Endothelial cell of umbilical vein (primary cell): ENCODE measurements at regions not wholly inside any gene's neighbourhood (a gene's known extent, or its start where the extent isn't known, plus 50 kb on each side); places are given as distances from the start of the nearest gene placed in this dataset.

ENCODE experiments used
- BruUV-seq: library from RNA; stranded (reverse); fragments of 400-500 nt; replicated peaks from 2 replicates; lab custom pipeline; 2021; lab: Mats Ljungman, UMichigan
- CTCF ChIA-PET: fragments of 300-600, 350-600 bp; sonication (Branson Sonifier 250); formaldehyde crosslinking; loops from one replicate; lab custom pipeline; 2021; ENCODE audit warnings: antibody characterized with exemption, inconsistent platforms; lab: Charles Lee
- POLR2A ChIA-PET: fragments of 300-600, 350-600 bp; sonication (Branson Sonifier 250); formaldehyde crosslinking; loops from one replicate; lab custom pipeline; 2021; ENCODE audit warnings: antibody characterized with exemption, inconsistent platforms; lab: Charles Lee
- DNase-seq: peaks from one replicate; pipeline ENCODE4 v3.0.0-alpha.2; 2011; ENCODE audit warnings: low read depth, low spot score
- FAIRE-seq: peaks from 2 replicates; lab custom pipeline; 2011; peaks lifted over from hg19 to GRCh38; lab: Jason Lieb, UNC
- H2AFZ ChIP-seq: 2 replicates; pipeline ENCODE4 v1.6.0; 2012; ENCODE audit warnings: low read depth, low read length, control low read depth, inconsistent platforms
- H3K27ac ChIP-seq: 2 replicates; pipeline ENCODE4 v1.5.1; 2011; ENCODE audit warnings: low read depth, mild to moderate bottlenecking, control low read depth, low read length, moderate library complexity; ENCODE audit not compliant: insufficient read depth
- H3K27me3 ChIP-seq, 2 experiments: 2 replicates each; pipeline versions ENCODE4 v1.6.0 to v1.6.1; 2011; ENCODE audit warnings: low read length in 2 of 2, mixed read lengths in 1 of 2; ENCODE audit not compliant: control insufficient read depth in 2 of 2, insufficient read depth in 2 of 2
- H3K36me3 ChIP-seq, 2 experiments: 2 replicates in 1 of 2; 3 replicates in 1 of 2; pipeline ENCODE4 v1.5.1; 2011; ENCODE audit warnings: low read length in 2 of 2, mild to moderate bottlenecking in 1 of 2, moderate library complexity in 1 of 2; ENCODE audit not compliant: control insufficient read depth in 2 of 2, insufficient read depth in 2 of 2; ENCODE audit errors: extremely low read depth in 1 of 2
- H3K4me1 ChIP-seq: 3 replicates; pipeline ENCODE4 v1.5.1; 2011; ENCODE audit warnings: mild to moderate bottlenecking, low read length; ENCODE audit not compliant: control insufficient read depth, insufficient read depth; ENCODE audit errors: extremely low read depth
- H3K4me2 ChIP-seq: 2 replicates; pipeline ENCODE4 v1.6.1; 2011; ENCODE audit warnings: low read length, control low read depth, mixed read lengths; ENCODE audit not compliant: insufficient read depth
- H3K4me3 ChIP-seq, 3 experiments: fragments of 200-600 bp in 1 of 3; sonication (generic), shearing (Covaris generic) in 1 of 3; replicated peaks in 1 of 3; 2 replicates each; pipeline ENCODE4 v1.5.1; 2011 to 2016; ENCODE audit warnings: control low read depth in 3 of 3, low read length in 3 of 3, mild to moderate bottlenecking in 2 of 3, inconsistent platforms in 1 of 3, low read depth in 1 of 3, moderate library complexity in 1 of 3; ENCODE audit not compliant: insufficient read depth in 1 of 3
- H3K79me2 ChIP-seq: 2 replicates; pipeline ENCODE4 v1.6.0; 2012; ENCODE audit warnings: low read length, inconsistent platforms; ENCODE audit not compliant: control insufficient read depth, insufficient read depth
- H3K9ac ChIP-seq: replicated peaks from 2 replicates; pipeline ENCODE3; 2011; ENCODE audit warnings: low read length, control low read depth; ENCODE audit not compliant: insufficient read depth; ENCODE audit errors: extremely low read depth
- H3K9me1 ChIP-seq: replicated peaks from 3 replicates; pipeline ENCODE4 v1.6.0; 2011; ENCODE audit warnings: mild to moderate bottlenecking, low read length; ENCODE audit not compliant: control insufficient read depth, insufficient read depth; ENCODE audit errors: extremely low read depth
- H3K9me3 ChIP-seq: replicated peaks from 2 replicates; pipeline ENCODE4 v1.5.1; 2012; ENCODE audit warnings: low read length, inconsistent platforms; ENCODE audit not compliant: control insufficient read depth, insufficient read depth
- H4K20me1 ChIP-seq: replicated peaks from 2 replicates; pipeline ENCODE3; 2011; ENCODE audit warnings: mild to moderate bottlenecking, low read length; ENCODE audit not compliant: control insufficient read depth, insufficient read depth; ENCODE audit errors: extremely low read depth
- CTCF ChIP-seq, 2 donors: IDR thresholded peaks; 1 replicate in 1 of 2; 2 replicates in 1 of 2; pipeline ENCODE4 v1.5.1; 2011; ENCODE audit warnings: low read length in 2 of 2, mild to moderate bottlenecking in 2 of 2, moderate library complexity in 2 of 2, control low read depth in 1 of 2, inconsistent platforms in 1 of 2, low read depth in 1 of 2; ENCODE audit not compliant: insufficient read depth in 1 of 2; ENCODE audit errors: extremely low read depth in 1 of 2
- EZH2 ChIP-seq: IDR thresholded peaks from 2 replicates; pipeline ENCODE4 v1.6.1; 2012; ENCODE audit warnings: borderline replicate concordance, low read depth, mild to moderate bottlenecking, moderate library complexity, low read length, inconsistent platforms; ENCODE audit not compliant: severe bottlenecking
- FOS ChIP-seq: IDR thresholded peaks from 2 replicates; pipeline ENCODE4 v1.6.1; 2011; ENCODE audit warnings: mild to moderate bottlenecking, low read length, moderate library complexity, borderline replicate concordance; ENCODE audit not compliant: insufficient read depth
- GATA2 ChIP-seq: IDR thresholded peaks from 2 replicates; pipeline ENCODE4 v1.7.0; 2011; ENCODE audit warnings: low read depth, mild to moderate bottlenecking, moderate library complexity, mixed read lengths, low read length; ENCODE audit not compliant: insufficient read length, insufficient read depth
- JUN ChIP-seq: IDR thresholded peaks from 2 replicates; pipeline ENCODE4 v1.6.1; 2011; ENCODE audit warnings: borderline replicate concordance, low read depth; ENCODE audit not compliant: insufficient read length, insufficient read depth
- MAX ChIP-seq: IDR thresholded peaks from 2 replicates; pipeline ENCODE4 v1.6.1; 2011; ENCODE audit not compliant: insufficient read depth, insufficient read length
- POLR2A ChIP-seq: IDR thresholded peaks from 2 replicates; pipeline ENCODE4 v1.6.1; 2012; ENCODE audit warnings: low read depth, mild to moderate bottlenecking, control low read depth, low read length
- dilution Hi-C: fragments of 300-500 bp; cut with MboI; formaldehyde crosslinking; loops from one replicate; pipeline ENCODE4 v1.15.0; 2019; ENCODE audit warnings: low sequenced_read_pairs; ENCODE audit not compliant: extremely low pct_ligation_motif_present
- intact Hi-C: fragments of 100-400 bp; cut with micrococcal nuclease; formaldehyde crosslinking; loops from one replicate; pipeline ENCODE4 v1.10.0; 2022

- dilution Hi-C loops, result no loop called here
- Histone ChIP-seq H2AFZ (no peak overlapping the region), H3K27me3 (no peaks in the 10 kb centered on the region), H4K20me1 (no peaks in the 10 kb centered on the region), H3K9me1 (no peaks in the 10 kb centered on the region), H3K4me3 (no peak overlapping the region), H3K79me2 (no peaks in the 10 kb centered on the region), H3K4me1 (no peaks in the 10 kb centered on the region), H3K36me3 (no peaks in the 10 kb centered on the region), H3K27ac (no peak overlapping the region), H3K9ac (no peak overlapping the region), H3K9me3 (no peaks in the 10 kb centered on the region), H3K4me2 (no peak overlapping the region)
- ChIA-PET CTCF (no interaction called here), POLR2A (no interaction called here)
- no TSS peak for BruUV-seq
- DNase-seq (no peak), FAIRE-seq (no peak)
- no peak for TF ChIP-seq FOS
- no peak for TF ChIP-seq POLR2A
- TF ChIP-seq EZH2, result no peak
- TF ChIP-seq JUN, result no peak
- no peak for TF ChIP-seq CTCF (IDR thresholded peaks at IDR 0.05; ENCODE audit: extremely low read depth in 1 of 2, insufficient read depth in 1 of 2, low read depth in 1 of 2, low read length in 2 of 2)
- TF ChIP-seq MAX, result no peak
- TF ChIP-seq GATA2, result no peak
- intact Hi-C loops, result no loop called here
Measured at GRCh38 chr5:158640593-158640980, 459.1 kb downstream of the EBF1 start.
